Hepatocyte (in vitro differentiated cells): ENCODE measurements at regions not wholly inside any gene's neighbourhood (a gene's known extent, or its start where the extent isn't known, plus 50 kb on each side); places are given as distances from the start of the nearest gene placed in this dataset.
A peak's percentile ranks its signal among the peaks of the same experiment; 100 is the strongest.

Source experiments
- DNase-seq: peaks from one replicate; pipeline ENCODE4 v3.0.0-alpha.2; 2016; ENCODE audit warnings: low spot score
- H2AFZ ChIP-seq: fragments of 200-600 bp; sonication (generic); 2 replicates; pipeline ENCODE4 v1.6.0; 2016; ENCODE audit warnings: antibody characterized with exemption, mild to moderate bottlenecking
- H3K27ac ChIP-seq: fragments of 200-600 bp; sonication (generic); 2 replicates; pipeline ENCODE4 v1.5.1; 2016; ENCODE audit warnings: mild to moderate bottlenecking
- H3K27me3 ChIP-seq: fragments of 200-600 bp; sonication (generic); 2 replicates; pipeline ENCODE4 v1.6.1; 2016
- H3K36me3 ChIP-seq: fragments of 200-600 bp; sonication (generic); replicated peaks from 2 replicates; pipeline ENCODE4 v1.5.1; 2016; ENCODE audit warnings: low read depth; ENCODE audit not compliant: insufficient read depth
- H3K4me1 ChIP-seq: fragments of 200-600 bp; sonication (generic); 2 replicates; pipeline ENCODE4 v1.5.1; 2016; ENCODE audit warnings: mild to moderate bottlenecking, moderate library complexity; ENCODE audit not compliant: insufficient read depth
- H3K4me2 ChIP-seq: fragments of 200-600 bp; sonication (generic); 2 replicates; pipeline ENCODE4 v1.6.0; 2016
- H3K4me3 ChIP-seq: fragments of 200-600 bp; sonication (generic); 2 replicates; pipeline ENCODE4 v1.5.1; 2016; ENCODE audit warnings: mild to moderate bottlenecking
- H3K79me2 ChIP-seq: fragments of 200-600 bp; sonication (generic); 2 replicates; pipeline ENCODE4 v1.6.0; 2017; ENCODE audit warnings: mild to moderate bottlenecking
- H3K9me2 ChIP-seq: fragments of 200-600 bp; sonication (generic); replicated peaks from 2 replicates; pipeline ENCODE4 v1.6.0; 2017; ENCODE audit warnings: mild to moderate bottlenecking; ENCODE audit not compliant: insufficient read depth
- H3K9me3 ChIP-seq: fragments of 200-600 bp; sonication (generic); 2 replicates; pipeline ENCODE4 v1.5.1; 2016; ENCODE audit warnings: low read depth, mild to moderate bottlenecking
- H4K20me1 ChIP-seq: fragments of 200-600 bp; sonication (generic); 2 replicates; pipeline ENCODE4 v1.6.0; 2016; ENCODE audit warnings: mild to moderate bottlenecking; ENCODE audit not compliant: insufficient read depth, poor library complexity, severe bottlenecking
- CTCF ChIP-seq: fragments of 200-600 bp; sonication (generic); IDR thresholded peaks from 2 replicates; pipeline ENCODE4 v1.5.1; 2016; ENCODE audit warnings: antibody characterized with exemption, mild to moderate bottlenecking; ENCODE audit not compliant: poor library complexity
- EZH2 ChIP-seq: fragments of 200-600 bp; sonication (generic); IDR thresholded peaks from 2 replicates; pipeline ENCODE4 v1.6.1; 2016; ENCODE audit warnings: antibody characterized with exemption, mild to moderate bottlenecking, borderline replicate concordance
- EZH2phosphoT487 ChIP-seq: fragments of 200-600 bp; sonication (generic); IDR thresholded peaks from one replicate; pipeline ENCODE4 v1.6.1; 2018; ENCODE audit warnings: antibody characterized with exemption, mild to moderate bottlenecking, low read depth, moderate library complexity; ENCODE audit not compliant: unreplicated experiment, severe bottlenecking
- WGBS: methylation state at CpG from one replicate; pipeline ENCODE4 v1.1.6; 2016; ENCODE audit warnings: low lambda C conversion rate; ENCODE audit errors: missing lambda C conversion rate; 5-methylcytosine and 5-hydroxymethylcytosine counted together

- Histone ChIP-seq H3K36me3 (no peaks in the 10 kb centered on the region), H3K79me2 (no peaks in the 10 kb centered on the region), H4K20me1 (no peaks in the 10 kb centered on the region), H3K27ac (no peak overlapping the region), H3K4me3 (no peak overlapping the region), H3K27me3 (no peaks in the 10 kb centered on the region), H3K4me1 (peaks cover 21% of the 10 kb centered on the region), H3K9me2 (no peaks in the 10 kb centered on the region), H3K9me3 (no peaks in the 10 kb centered on the region), H3K4me2 (no peak overlapping the region), H2AFZ (no peak overlapping the region)
- TF ChIP-seq EZH2 (no peak), EZH2phosphoT487 (no peak), CTCF (no peak)
- 94% methylated on average over 5 of the region's 5 CpGs for WGBS
- no peak for DNase-seq
Measured at GRCh38 chr2:12300927-12301326, 415.8 kb upstream of the TRIB2 start.

- no peaks in the 10 kb centered on the region for H3K9me2 ChIP-seq
- no peak for DNase-seq
- no peaks in the 10 kb centered on the region for H3K9me3 ChIP-seq
- no peak for TF ChIP-seq CTCF
- no peak for TF ChIP-seq EZH2
- TF ChIP-seq EZH2phosphoT487, result no peak
- WGBS, result 76% methylated on average over 3 of the region's 3 CpGs
- H4K20me1 ChIP-seq, result no peaks in the 10 kb centered on the region
- no peaks in the 10 kb centered on the region for H3K79me2 ChIP-seq
- peaks cover 21% of the 10 kb centered on the region for H3K4me1 ChIP-seq
- no peak overlapping the region for H3K4me2 ChIP-seq
- no peaks in the 10 kb centered on the region for H3K36me3 ChIP-seq
- no peaks in the 10 kb centered on the region for H3K27me3 ChIP-seq
- H3K27ac ChIP-seq, result no peak overlapping the region
- no peak overlapping the region for H2AFZ ChIP-seq
- no peak overlapping the region for H3K4me3 ChIP-seq
Measured at GRCh38 chr2:12302140-12302539, 414.6 kb upstream of the TRIB2 start.

GRCh38 chr2:12302691-12303090 is 414.0 kb upstream of the TRIB2 start:
- Histone ChIP-seq H3K27ac (peak overlapping the region; percentile 25), H3K4me2 (no peak overlapping the region), H3K36me3 (no peaks in the 10 kb centered on the region), H3K4me1 (peaks cover 21% of the 10 kb centered on the region), H3K9me3 (no peaks in the 10 kb centered on the region), H2AFZ (no peak overlapping the region), H3K4me3 (no peak overlapping the region), H3K79me2 (no peaks in the 10 kb centered on the region), H3K27me3 (no peaks in the 10 kb centered on the region), H4K20me1 (no peaks in the 10 kb centered on the region), H3K9me2 (no peaks in the 10 kb centered on the region)
- TF ChIP-seq CTCF (no peak), EZH2 (no peak), EZH2phosphoT487 (no peak)
- DNase-seq, result no peak
- WGBS, result 92% methylated on average over 3 of the region's 3 CpGs
